IPS-15b (cell line): ENCODE measurements at regions not wholly inside any gene's neighbourhood (a gene's known extent, or its start where the extent isn't known, plus 50 kb on each side); places are given as distances from the start of the nearest gene placed in this dataset.

Experiments
- H3K27me3 ChIP-seq: one replicate; pipeline ENCODE4 v1.6.1; 2013; ENCODE audit warnings: low read length; ENCODE audit not compliant: control insufficient read depth, insufficient read depth
- H3K36me3 ChIP-seq: one replicate; pipeline ENCODE4 v1.6.1; 2013; ENCODE audit warnings: low read length; ENCODE audit not compliant: control insufficient read depth, insufficient read depth
- H3K4me1 ChIP-seq: one replicate; pipeline ENCODE4 v1.6.1; 2013; ENCODE audit warnings: mild to moderate bottlenecking, low read length; ENCODE audit not compliant: control insufficient read depth, insufficient read depth
- H3K4me3 ChIP-seq: one replicate; pipeline ENCODE4 v1.5.1; 2013; ENCODE audit warnings: low read depth, low read length
- H3K9ac ChIP-seq: one replicate; pipeline ENCODE4 v1.6.1; 2013; ENCODE audit warnings: low read depth, mild to moderate bottlenecking, low read length
- H3K9me3 ChIP-seq: one replicate; pipeline ENCODE4 v1.6.1; 2013; ENCODE audit warnings: mild to moderate bottlenecking, low read length; ENCODE audit not compliant: control insufficient read depth, insufficient read depth

GRCh38 chr9:82586918-82587356 lies 476.0 kb downstream of the RASEF start:
- no peaks in the 10 kb centered on the region for H3K4me1 ChIP-seq

GRCh38 chr9:82588301-82589180 lies 474.4 kb downstream of the RASEF start:
- H3K4me1 ChIP-seq = no peaks in the 10 kb centered on the region
- H3K4me3 ChIP-seq = no peak overlapping the region
- H3K9me3 ChIP-seq = no peaks in the 10 kb centered on the region
- no peaks in the 10 kb centered on the region for H3K36me3 ChIP-seq
- H3K27me3 ChIP-seq = no peaks in the 10 kb centered on the region
- H3K9ac ChIP-seq = no peak overlapping the region

More at GRCh38 chr9:82586918-82587356, 476.0 kb downstream of the RASEF start:
- no peak overlapping the region for H3K9ac ChIP-seq
- no peaks in the 10 kb centered on the region for H3K9me3 ChIP-seq
- H3K36me3 ChIP-seq = no peaks in the 10 kb centered on the region
- H3K27me3 ChIP-seq = no peaks in the 10 kb centered on the region
- H3K4me3 ChIP-seq = no peak overlapping the region

GRCh38 chr9:82590845-82591244 lies 472.1 kb downstream of the RASEF start:
- H3K4me3 ChIP-seq = no peak overlapping the region

GRCh38 chr9:82593501-82593900 lies 469.4 kb downstream of the RASEF start:
- Histone ChIP-seq H3K36me3 (no peaks in the 10 kb centered on the region), H3K4me3 (no peak overlapping the region), H3K9me3 (no peaks in the 10 kb centered on the region), H3K4me1 (no peaks in the 10 kb centered on the region), H3K9ac (no peak overlapping the region), H3K27me3 (no peaks in the 10 kb centered on the region)

More at GRCh38 chr9:82590845-82591244, 472.1 kb downstream of the RASEF start:
- Histone ChIP-seq H3K9me3 (no peaks in the 10 kb centered on the region), H3K27me3 (no peaks in the 10 kb centered on the region), H3K36me3 (no peaks in the 10 kb centered on the region), H3K9ac (no peak overlapping the region), H3K4me1 (no peaks in the 10 kb centered on the region)

- no peak overlapping the region for H3K4me3 ChIP-seq
- no peaks in the 10 kb centered on the region for H3K9me3 ChIP-seq
- H3K4me1 ChIP-seq = no peaks in the 10 kb centered on the region
- no peaks in the 10 kb centered on the region for H3K27me3 ChIP-seq
- H3K36me3 ChIP-seq = no peaks in the 10 kb centered on the region
- H3K9ac ChIP-seq = no peak overlapping the region
Measured at GRCh38 chr9:82597241-82598203, 465.4 kb downstream of the RASEF start.

GRCh38 chr9:82598241-82599039 lies 464.5 kb downstream of the RASEF start:
- Histone ChIP-seq H3K36me3 (no peaks in the 10 kb centered on the region), H3K4me1 (no peaks in the 10 kb centered on the region), H3K4me3 (no peak overlapping the region), H3K27me3 (no peaks in the 10 kb centered on the region), H3K9me3 (no peaks in the 10 kb centered on the region), H3K9ac (no peak overlapping the region)

- no peak overlapping the region for H3K9ac ChIP-seq
- no peaks in the 10 kb centered on the region for H3K36me3 ChIP-seq
- H3K4me3 ChIP-seq = no peak overlapping the region
- no peaks in the 10 kb centered on the region for H3K9me3 ChIP-seq
- no peaks in the 10 kb centered on the region for H3K27me3 ChIP-seq
- no peaks in the 10 kb centered on the region for H3K4me1 ChIP-seq
Measured at GRCh38 chr9:82599336-82599949, 463.5 kb downstream of the RASEF start.

- Histone ChIP-seq H3K4me1 (no peaks in the 10 kb centered on the region), H3K4me3 (no peak overlapping the region), H3K9me3 (no peaks in the 10 kb centered on the region), H3K36me3 (no peaks in the 10 kb centered on the region), H3K27me3 (no peaks in the 10 kb centered on the region), H3K9ac (no peak overlapping the region)
Measured at GRCh38 chr9:82600536-82601292, 462.2 kb downstream of the RASEF start.

- no peaks in the 10 kb centered on the region for H3K4me1 ChIP-seq
- no peaks in the 10 kb centered on the region for H3K9me3 ChIP-seq
- no peak overlapping the region for H3K4me3 ChIP-seq
- no peaks in the 10 kb centered on the region for H3K36me3 ChIP-seq
- no peaks in the 10 kb centered on the region for H3K27me3 ChIP-seq
- no peak overlapping the region for H3K9ac ChIP-seq
Measured at GRCh38 chr9:82601293-82601771, 461.6 kb downstream of the RASEF start.

GRCh38 chr9:82604947-82605656 lies 457.8 kb downstream of the RASEF start:
- H3K9ac ChIP-seq = no peak overlapping the region
- H3K36me3 ChIP-seq = no peaks in the 10 kb centered on the region
- H3K4me3 ChIP-seq = no peak overlapping the region
- H3K27me3 ChIP-seq = no peaks in the 10 kb centered on the region
- H3K4me1 ChIP-seq = peaks cover 3% of the 10 kb centered on the region
- H3K9me3 ChIP-seq = no peaks in the 10 kb centered on the region
